PC-9 (cell line): ENCODE measurements at regions not wholly inside any gene's neighbourhood (a gene's known extent, or its start where the extent isn't known, plus 50 kb on each side); places are given as distances from the start of the nearest gene placed in this dataset.

Experiments
- BruUV-seq: library from RNA; stranded (reverse); fragments of 400-500 nt; replicated peaks from 2 replicates; lab custom pipeline; 2021; lab: Mats Ljungman, UMichigan
- CTCF ChIA-PET: fragments of 300-600 bp; sonication (Branson Sonifier 250); formaldehyde crosslinking; loops from one replicate; lab custom pipeline; 2022; ENCODE audit warnings: antibody characterized with exemption; lab: Charles Lee
- POLR2A ChIA-PET: fragments of 300-600 bp; sonication (Branson Sonifier 250); formaldehyde crosslinking; loops from one replicate; lab custom pipeline; 2022; ENCODE audit warnings: antibody characterized with exemption; ENCODE audit not compliant: unreplicated experiment; lab: Charles Lee
- DNase-seq, 2 experiments: peaks; one replicate each; pipeline versions ENCODE4 v3.0.0 to v3.0.0-alpha.2; 2015 to 2022; ENCODE audit warnings: mixed read lengths in 1 of 2
- H2AFZ ChIP-seq: fragments of 200-600 bp; sonication (generic); 2 replicates; pipeline ENCODE4 v1.8.1; 2017; ENCODE audit warnings: antibody characterized with exemption
- H3F3A ChIP-seq: fragments of 200-600 bp; sonication (generic); 2 replicates; pipeline ENCODE4 v1.8.1; 2017; ENCODE audit warnings: antibody characterized with exemption, mild to moderate bottlenecking, low read depth; ENCODE audit not compliant: insufficient read depth
- H3K27ac ChIP-seq: fragments of 200-600 bp; sonication (generic); 2 replicates; pipeline ENCODE4 v1.6.1; 2016; ENCODE audit warnings: mixed run types
- H3K27me3 ChIP-seq: fragments of 200-600 bp; sonication (generic); 2 replicates; pipeline ENCODE4 v1.6.1; 2016; ENCODE audit warnings: low read depth, mixed run types; ENCODE audit not compliant: insufficient read depth
- H3K36me3 ChIP-seq: fragments of 200-600 bp; sonication (generic); 2 replicates; pipeline ENCODE4 v1.6.1; 2016; ENCODE audit warnings: low read depth, mixed run types
- H3K4me1 ChIP-seq: fragments of 200-600 bp; sonication (generic); replicated peaks from 2 replicates; pipeline ENCODE4 v1.6.1; 2016; ENCODE audit warnings: mixed run types; ENCODE audit not compliant: insufficient read depth
- H3K4me2 ChIP-seq: fragments of 200-600 bp; sonication (generic); 2 replicates; pipeline ENCODE4 v1.6.1; 2017; ENCODE audit warnings: mixed run types
- H3K4me3 ChIP-seq: fragments of 200-600 bp; sonication (generic); 2 replicates; pipeline ENCODE4 v1.6.1; 2016; ENCODE audit warnings: mixed run types
- H3K79me2 ChIP-seq: fragments of 200-600 bp; sonication (generic); 2 replicates; pipeline ENCODE4 v1.6.1; 2017; ENCODE audit warnings: low read depth, mixed run types
- H3K9me2 ChIP-seq: fragments of 200-600 bp; sonication (generic); 2 replicates; pipeline ENCODE4 v1.8.1; 2017; ENCODE audit warnings: mild to moderate bottlenecking; ENCODE audit not compliant: insufficient read depth
- H3K9me3 ChIP-seq: fragments of 200-600 bp; sonication (generic); 2 replicates; pipeline ENCODE4 v1.8.1; 2016; ENCODE audit warnings: low read depth; ENCODE audit not compliant: insufficient read depth
- H4K20me1 ChIP-seq: fragments of 200-600 bp; sonication (generic); 2 replicates; pipeline ENCODE4 v1.8.1; 2017; ENCODE audit not compliant: insufficient read depth
- CTCF ChIP-seq: fragments of 200-600 bp; sonication (generic); conservative IDR thresholded peaks from 2 replicates; pipeline ENCODE4 v1.6.1; 2017; ENCODE audit warnings: mixed run types, antibody characterized with exemption, mild to moderate bottlenecking, moderate library complexity
- EZH2 ChIP-seq: fragments of 200-600 bp; sonication (generic); IDR thresholded peaks from 2 replicates; pipeline ENCODE4 v1.8.0; 2017; ENCODE audit warnings: antibody characterized with exemption, low read depth
- intact Hi-C: fragments of 100-400 bp; cut with micrococcal nuclease; formaldehyde crosslinking; loops from one replicate; pipeline ENCODE4 v1.10.0; 2022; ENCODE audit not compliant: unreplicated experiment

DNA sequence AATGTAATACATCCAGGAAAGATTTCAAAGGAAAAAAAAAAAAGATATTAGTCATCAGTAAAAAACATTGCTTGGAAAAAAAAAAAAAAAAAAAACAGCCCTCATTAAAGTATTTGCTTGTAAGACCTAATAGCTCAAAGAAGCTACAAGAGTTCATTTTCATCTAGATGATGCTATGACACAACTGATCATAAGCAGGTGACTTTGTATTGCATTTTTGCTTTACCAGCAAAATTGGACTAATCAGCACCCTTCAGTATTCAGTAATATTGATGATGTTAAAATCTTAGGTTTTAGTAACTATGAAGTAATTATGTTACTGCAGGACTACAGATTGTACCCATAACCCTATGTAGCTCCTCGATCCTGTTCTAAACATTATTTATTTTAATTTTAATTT lies 214.7 kb upstream of the CADM2 start:
- Histone ChIP-seq H2AFZ (no peak overlapping the region), H3K9me2 (no peaks in the 10 kb centered on the region), H3K27me3 (no peaks in the 10 kb centered on the region), H3F3A (no peaks in the 10 kb centered on the region), H4K20me1 (no peaks in the 10 kb centered on the region), H3K9me3 (no peaks in the 10 kb centered on the region), H3K27ac (no peak overlapping the region), H3K4me3 (no peak overlapping the region), H3K36me3 (no peaks in the 10 kb centered on the region), H3K4me2 (no peak overlapping the region), H3K79me2 (no peaks in the 10 kb centered on the region), H3K4me1 (no peaks in the 10 kb centered on the region)
- DNase-seq = no peak
- TF ChIP-seq CTCF (no peak), EZH2 (no peak)
- BruUV-seq = no TSS peak
- intact Hi-C loops = no loop called here
- POLR2A ChIA-PET = no interaction called here
- CTCF ChIA-PET = no interaction called here

GRCh38 chr3:84755860-84756259 lies 202.9 kb upstream of the CADM2 start:
- H3K27me3 ChIP-seq = no peaks in the 10 kb centered on the region
- no peaks in the 10 kb centered on the region for H3K4me1 ChIP-seq
- DNase-seq = no peak
- no peaks in the 10 kb centered on the region for H3K79me2 ChIP-seq
- ChIA-PET CTCF (no interaction called here), POLR2A (no interaction called here)
- H3K27ac ChIP-seq = no peak overlapping the region
- no peak overlapping the region for H3K4me3 ChIP-seq
- TF ChIP-seq EZH2 (no peak), CTCF (no peak)
- no TSS peak for BruUV-seq
- H3K9me2 ChIP-seq = no peaks in the 10 kb centered on the region
- H3K9me3 ChIP-seq = no peaks in the 10 kb centered on the region
- no peak overlapping the region for H2AFZ ChIP-seq
- no peaks in the 10 kb centered on the region for H3K36me3 ChIP-seq
- no peak overlapping the region for H3K4me2 ChIP-seq
- intact Hi-C loops = no loop called here
- no peaks in the 10 kb centered on the region for H4K20me1 ChIP-seq
- no peaks in the 10 kb centered on the region for H3F3A ChIP-seq

- POLR2A ChIA-PET = no interaction called here
- DNase-seq = no peak
- Histone ChIP-seq H3K79me2 (no peaks in the 10 kb centered on the region), H3K4me3 (no peak overlapping the region), H3K9me2 (no peaks in the 10 kb centered on the region), H3F3A (no peaks in the 10 kb centered on the region), H3K27me3 (no peaks in the 10 kb centered on the region), H3K27ac (no peak overlapping the region), H2AFZ (no peak overlapping the region), H3K4me1 (no peaks in the 10 kb centered on the region), H3K4me2 (no peak overlapping the region), H3K36me3 (no peaks in the 10 kb centered on the region), H4K20me1 (no peaks in the 10 kb centered on the region), H3K9me3 (no peaks in the 10 kb centered on the region)
- no TSS peak for BruUV-seq
- TF ChIP-seq EZH2 (no peak), CTCF (no peak)
- CTCF ChIA-PET = no interaction called here
- intact Hi-C loops = no loop called here
These were observed 199.4 kb upstream of the CADM2 start for GRCh38 chr3:84759361-84759760.
